ENCODE measurements at regions not wholly inside any gene's neighbourhood (a gene's known extent, or its start where the extent isn't known, plus 50 kb on each side); places are given as distances from the start of the nearest gene placed in this dataset.

- TF ChIP-seq EP300 (IDR thresholded peaks at IDR 0.05) (no peak), POLR2A (IDR thresholded peaks at IDR 0.05; ENCODE audit: low read length) (no peak), CTCF (IDR thresholded peaks at IDR 0.05) (no peak), BHLHE40 (IDR thresholded peaks at IDR 0.05; ENCODE audit: low read depth, low read length) (no peak), RFX5 (IDR thresholded peaks at IDR 0.05) (no peak), NR3C1 (IDR thresholded peaks at IDR 0.05) (no peak), MAX (IDR thresholded peaks at IDR 0.05) (no peak), RCOR1 (IDR thresholded peaks at IDR 0.05; ENCODE audit: low read depth, low read length) (no peak)
Observed at GRCh38 chr12:13371367-13371766, 174.8 kb downstream of the EMP1 start.

Measured in A549 (cell line).